Keratinocyte (primary cell): ENCODE measurements at regions not wholly inside any gene's neighbourhood (a gene's known extent, or its start where the extent isn't known, plus 50 kb on each side); places are given as distances from the start of the nearest gene placed in this dataset.

Source experiments
- DNase-seq: peaks from one replicate; pipeline ENCODE4 v3.0.0-alpha.2; 2011; ENCODE audit warnings: low read depth, missing footprints, low spot score
- FAIRE-seq: peaks from 2 replicates; lab custom pipeline; 2011; peaks lifted over from hg19 to GRCh38; lab: Jason Lieb, UNC
- H2AFZ ChIP-seq: 2 replicates; pipeline ENCODE4 v1.6.0; 2012; ENCODE audit warnings: low read length, control low read depth, inconsistent platforms; ENCODE audit not compliant: control insufficient read depth
- H3K27ac ChIP-seq: 2 replicates; pipeline ENCODE4 v1.5.1; 2011; ENCODE audit warnings: low read length; ENCODE audit not compliant: control insufficient read depth, insufficient read depth
- H3K27me3 ChIP-seq: 3 replicates; pipeline ENCODE4 v1.6.0; 2011; ENCODE audit warnings: low read length; ENCODE audit not compliant: control insufficient read depth, insufficient read depth; ENCODE audit errors: extremely low read depth
- H3K36me3 ChIP-seq, 2 experiments: 2 replicates in 1 of 2; 3 replicates in 1 of 2; pipeline ENCODE4 v1.5.1; 2011; ENCODE audit warnings: low read length in 2 of 2, mild to moderate bottlenecking in 1 of 2; ENCODE audit not compliant: control insufficient read depth in 2 of 2, insufficient read depth in 2 of 2; ENCODE audit errors: extremely low read depth in 1 of 2
- H3K4me1 ChIP-seq: 3 replicates; pipeline ENCODE4 v1.5.1; 2011; ENCODE audit warnings: low read length; ENCODE audit not compliant: control insufficient read depth, insufficient read depth; ENCODE audit errors: extremely low read depth
- H3K4me2 ChIP-seq: 3 replicates; pipeline ENCODE4 v1.6.0; 2011; ENCODE audit warnings: low read depth, low read length; ENCODE audit not compliant: control insufficient read depth, insufficient read depth; ENCODE audit errors: extremely low read depth
- H3K4me3 ChIP-seq, 3 experiments: fragments of 200-600 bp in 1 of 3; sonication (generic) in 1 of 3; 2 replicates in 2 of 3; 3 replicates in 1 of 3; pipeline ENCODE4 v1.5.1; 2011 to 2016; ENCODE audit warnings: low read length in 3 of 3, mild to moderate bottlenecking in 3 of 3, control low read depth in 2 of 3, inconsistent platforms in 1 of 3, low read depth in 1 of 3, mixed read lengths in 1 of 3, mixed run types in 1 of 3, moderate library complexity in 1 of 3; ENCODE audit not compliant: control insufficient read depth in 2 of 3, insufficient read depth in 2 of 3; ENCODE audit errors: extremely low read depth in 1 of 3
- H3K79me2 ChIP-seq: 2 replicates; pipeline ENCODE4 v1.6.0; 2012; ENCODE audit warnings: low read length; ENCODE audit not compliant: control insufficient read depth, insufficient read depth
- H3K9ac ChIP-seq: 3 replicates; pipeline ENCODE4 v1.6.0; 2011; ENCODE audit warnings: low read length; ENCODE audit not compliant: control insufficient read depth, insufficient read depth; ENCODE audit errors: extremely low read depth
- H3K9me1 ChIP-seq: 3 replicates; pipeline ENCODE4 v1.6.0; 2011; ENCODE audit warnings: low read length; ENCODE audit not compliant: control insufficient read depth, insufficient read depth; ENCODE audit errors: extremely low read depth
- H3K9me3 ChIP-seq: 2 replicates; pipeline ENCODE4 v1.5.1; 2012; ENCODE audit warnings: low read depth, low read length; ENCODE audit not compliant: control insufficient read depth
- H4K20me1 ChIP-seq: 3 replicates; pipeline ENCODE4 v1.6.0; 2011; ENCODE audit warnings: low read length; ENCODE audit not compliant: control insufficient read depth, insufficient read depth; ENCODE audit errors: extremely low read depth
- CTCF ChIP-seq, 3 experiments: IDR thresholded peaks in 1 of 3; conservative IDR thresholded peaks in 1 of 3; optimal IDR thresholded peaks in 1 of 3; 2 replicates in 2 of 3; 3 replicates in 1 of 3; pipeline versions ENCODE3 to v1.5.1; 2011; ENCODE audit warnings: low read length in 3 of 3, mild to moderate bottlenecking in 3 of 3, moderate library complexity in 2 of 3, control low read depth in 1 of 3, inconsistent platforms in 1 of 3; ENCODE audit not compliant: insufficient read depth in 2 of 3; ENCODE audit errors: extremely low read depth in 1 of 3
- EZH2 ChIP-seq: IDR thresholded peaks from one replicate; pipeline ENCODE4 v1.6.1; 2012; ENCODE audit warnings: inconsistent platforms, mild to moderate bottlenecking, low read length, moderate library complexity
- dilution Hi-C: fragments of 300-500 bp; cut with MboI; formaldehyde crosslinking; loops from one replicate; pipeline ENCODE4 v1.7.0; 2020; ENCODE audit warnings: low sequenced_read_pairs; ENCODE audit not compliant: extremely low pct_ligation_motif_present

GRCh38 chr2:226483143-226483542, 316.5 kb downstream of the IRS1 start:
- Histone ChIP-seq H2AFZ (no peak overlapping the region), H3K4me1 (peaks cover 8% of the 10 kb centered on the region), H3K9me3 (no peaks in the 10 kb centered on the region), H3K27ac (no peak overlapping the region), H3K4me3 (no peak overlapping the region), H3K79me2 (no peaks in the 10 kb centered on the region), H3K27me3 (no peaks in the 10 kb centered on the region), H3K4me2 (no peak overlapping the region), H3K9ac (no peak overlapping the region), H3K36me3 (no peaks in the 10 kb centered on the region), H3K9me1 (no peaks in the 10 kb centered on the region), H4K20me1 (no peaks in the 10 kb centered on the region)
- dilution Hi-C loops: no loop called here
- DNase-seq (no peak), FAIRE-seq (peak; percentile 23)
- TF ChIP-seq CTCF (optimal IDR thresholded peaks at IDR 0.05 in 1 of 3, IDR thresholded peaks at IDR 0.05 in 1 of 3, conservative IDR thresholded peaks at IDR 0.05 in 1 of 3; ENCODE audit: extremely low read depth in 1 of 3, insufficient read depth in 2 of 3, low read length in 3 of 3) (no peak), EZH2 (no peak)

- Histone ChIP-seq H3K4me2 (no peak overlapping the region), H3K27ac (no peak overlapping the region), H3K27me3 (no peaks in the 10 kb centered on the region), H3K9me1 (no peaks in the 10 kb centered on the region), H3K36me3 (no peaks in the 10 kb centered on the region), H3K4me3 (no peak overlapping the region), H3K79me2 (no peaks in the 10 kb centered on the region), H4K20me1 (no peaks in the 10 kb centered on the region), H3K4me1 (peaks cover 11% of the 10 kb centered on the region), H2AFZ (no peak overlapping the region), H3K9ac (no peak overlapping the region), H3K9me3 (peaks cover under 1% of the 10 kb centered on the region)
- no peak for DNase-seq
- peak; percentile 86 for FAIRE-seq
- no peak for TF ChIP-seq EZH2
- TF ChIP-seq CTCF (optimal IDR thresholded peaks at IDR 0.05 in 1 of 3, IDR thresholded peaks at IDR 0.05 in 1 of 3, conservative IDR thresholded peaks at IDR 0.05 in 1 of 3; ENCODE audit: extremely low read depth in 1 of 3, insufficient read depth in 2 of 3, low read length in 3 of 3): no peak
- dilution Hi-C loops: no loop called here
Observed at GRCh38 chr2:226478109-226478809, 321.4 kb downstream of the IRS1 start.
